ENCODE measurements at regions not wholly inside any gene's neighbourhood (a gene's known extent, or its start where the extent isn't known, plus 50 kb on each side); places are given as distances from the start of the nearest gene placed in this dataset.

GRCh38 chr1:38565020-38565491 lies 294.5 kb downstream of the RRAGC start:
- Histone ChIP-seq H3K4me1 (ENCODE audit: insufficient read depth, low read length) (peaks cover 5% of the 10 kb centered on the region), H3K36me3 (ENCODE audit: insufficient read depth, low read length) (no peaks in the 10 kb centered on the region), H3K9ac (ENCODE audit: low read depth, low read length) (no peak overlapping the region), H3K9me3 (ENCODE audit: control insufficient read depth, insufficient read depth, low read length) (no peaks in the 10 kb centered on the region)

- H3K9me3 ChIP-seq (ENCODE audit: control insufficient read depth, insufficient read depth, low read length): no peaks in the 10 kb centered on the region
Measured at GRCh38 chr1:38563942-38564735, 295.4 kb downstream of the RRAGC start.

GRCh38 chr1:38561725-38562124 lies 297.8 kb downstream of the RRAGC start:
- no peaks in the 10 kb centered on the region for H3K9me3 ChIP-seq (ENCODE audit: control insufficient read depth, insufficient read depth, low read length)
- H3K9ac ChIP-seq (ENCODE audit: low read depth, low read length): no peak overlapping the region
- H3K4me1 ChIP-seq (ENCODE audit: insufficient read depth, low read length): peaks cover 8% of the 10 kb centered on the region
- H3K36me3 ChIP-seq (ENCODE audit: insufficient read depth, low read length): no peaks in the 10 kb centered on the region

More at GRCh38 chr1:38563942-38564735, 295.4 kb downstream of the RRAGC start:
- Histone ChIP-seq H3K9ac (ENCODE audit: low read depth, low read length) (no peak overlapping the region), H3K36me3 (ENCODE audit: insufficient read depth, low read length) (no peaks in the 10 kb centered on the region), H3K4me1 (ENCODE audit: insufficient read depth, low read length) (peaks cover 8% of the 10 kb centered on the region)

GRCh38 chr1:38561110-38561509 lies 298.5 kb downstream of the RRAGC start:
- no peaks in the 10 kb centered on the region for H3K36me3 ChIP-seq (ENCODE audit: insufficient read depth, low read length)
- no peaks in the 10 kb centered on the region for H3K9me3 ChIP-seq (ENCODE audit: control insufficient read depth, insufficient read depth, low read length)
- no peak overlapping the region for H3K9ac ChIP-seq (ENCODE audit: low read depth, low read length)
- H3K4me1 ChIP-seq (ENCODE audit: insufficient read depth, low read length): peaks cover 8% of the 10 kb centered on the region

GRCh38 chr1:38560457-38560856 lies 299.1 kb downstream of the RRAGC start:
- no peak overlapping the region; the same call in 1 of the 2 replicates for H3K9ac ChIP-seq (ENCODE audit: low read depth, low read length)
- H3K36me3 ChIP-seq (ENCODE audit: insufficient read depth, low read length): no peaks in the 10 kb centered on the region
- H3K4me1 ChIP-seq (ENCODE audit: insufficient read depth, low read length): peaks cover 8% of the 10 kb centered on the region
- H3K9me3 ChIP-seq (ENCODE audit: control insufficient read depth, insufficient read depth, low read length): no peaks in the 10 kb centered on the region

- H3K9ac ChIP-seq (ENCODE audit: low read depth, low read length): peak overlapping the region; percentile 36; the same call in 1 of the 2 replicates
- H3K36me3 ChIP-seq (ENCODE audit: insufficient read depth, low read length): no peaks in the 10 kb centered on the region
- H3K4me1 ChIP-seq (ENCODE audit: insufficient read depth, low read length): peaks cover 8% of the 10 kb centered on the region
- no peaks in the 10 kb centered on the region for H3K9me3 ChIP-seq (ENCODE audit: control insufficient read depth, insufficient read depth, low read length)
Measured at GRCh38 chr1:38559446-38560165, 300.0 kb downstream of the RRAGC start.

GRCh38 chr1:38558500-38559445 lies 300.8 kb downstream of the RRAGC start:
- no peaks in the 10 kb centered on the region for H3K9me3 ChIP-seq (ENCODE audit: control insufficient read depth, insufficient read depth, low read length)
- peak overlapping the region; percentile 36; the same call in 1 of the 2 replicates for H3K9ac ChIP-seq (ENCODE audit: low read depth, low read length)
- no peaks in the 10 kb centered on the region for H3K36me3 ChIP-seq (ENCODE audit: insufficient read depth, low read length)
- H3K4me1 ChIP-seq (ENCODE audit: insufficient read depth, low read length): peaks cover 8% of the 10 kb centered on the region

- Histone ChIP-seq H3K9ac (ENCODE audit: low read depth, low read length) (no peak overlapping the region), H3K4me1 (ENCODE audit: insufficient read depth, low read length) (peaks cover 8% of the 10 kb centered on the region), H3K36me3 (ENCODE audit: insufficient read depth, low read length) (no peaks in the 10 kb centered on the region), H3K9me3 (ENCODE audit: control insufficient read depth, insufficient read depth, low read length) (no peaks in the 10 kb centered on the region)
Measured at GRCh38 chr1:38558055-38558454, 301.5 kb downstream of the RRAGC start.

- Histone ChIP-seq H3K9ac (ENCODE audit: low read depth, low read length) (no peak overlapping the region), H3K9me3 (ENCODE audit: control insufficient read depth, insufficient read depth, low read length) (no peaks in the 10 kb centered on the region), H3K4me1 (ENCODE audit: insufficient read depth, low read length) (peaks cover 8% of the 10 kb centered on the region), H3K36me3 (ENCODE audit: insufficient read depth, low read length) (no peaks in the 10 kb centered on the region)
Measured at GRCh38 chr1:38555594-38555993, 304.0 kb downstream of the RRAGC start.

GRCh38 chr1:38555130-38555529 lies 304.4 kb downstream of the RRAGC start:
- Histone ChIP-seq H3K36me3 (ENCODE audit: insufficient read depth, low read length) (no peaks in the 10 kb centered on the region), H3K9me3 (ENCODE audit: control insufficient read depth, insufficient read depth, low read length) (no peaks in the 10 kb centered on the region), H3K9ac (ENCODE audit: low read depth, low read length) (no peak overlapping the region), H3K4me1 (ENCODE audit: insufficient read depth, low read length) (peaks cover 3% of the 10 kb centered on the region)

GRCh38 chr1:38551318-38552307 lies 308.0 kb downstream of the RRAGC start:
- Histone ChIP-seq H3K9me3 (ENCODE audit: control insufficient read depth, insufficient read depth, low read length) (no peaks in the 10 kb centered on the region), H3K9ac (ENCODE audit: low read depth, low read length) (no peak overlapping the region)

GRCh38 chr1:38549191-38549590 lies 310.4 kb downstream of the RRAGC start:
- H3K36me3 ChIP-seq (ENCODE audit: insufficient read depth, low read length): no peaks in the 10 kb centered on the region
- no peak overlapping the region for H3K9ac ChIP-seq (ENCODE audit: low read depth, low read length)
- peaks cover 4% of the 10 kb centered on the region; the same call in 1 of the 2 replicates for H3K4me1 ChIP-seq (ENCODE audit: insufficient read depth, low read length)
- no peaks in the 10 kb centered on the region for H3K9me3 ChIP-seq (ENCODE audit: control insufficient read depth, insufficient read depth, low read length)

More at GRCh38 chr1:38551318-38552307, 308.0 kb downstream of the RRAGC start:
- Histone ChIP-seq H3K4me1 (ENCODE audit: insufficient read depth, low read length) (peaks cover 4% of the 10 kb centered on the region; the same call in 1 of the 2 replicates), H3K36me3 (ENCODE audit: insufficient read depth, low read length) (no peaks in the 10 kb centered on the region)

GRCh38 chr1:38547321-38547720 lies 312.3 kb downstream of the RRAGC start:
- H3K36me3 ChIP-seq (ENCODE audit: insufficient read depth, low read length): no peaks in the 10 kb centered on the region
- H3K9ac ChIP-seq (ENCODE audit: low read depth, low read length): no peak overlapping the region
- no peaks in the 10 kb centered on the region for H3K9me3 ChIP-seq (ENCODE audit: control insufficient read depth, insufficient read depth, low read length)
- peaks cover 4% of the 10 kb centered on the region; the same call in 1 of the 2 replicates for H3K4me1 ChIP-seq (ENCODE audit: insufficient read depth, low read length)

All from ES-I3 (cell line).